GM23338 (cell line): ENCODE measurements at regions not wholly inside any gene's neighbourhood (a gene's known extent, or its start where the extent isn't known, plus 50 kb on each side); places are given as distances from the start of the nearest gene placed in this dataset.

Source experiments
- ATAC-seq: fragments of 200-7000 bp; cut with Tn5 transposase; 3 replicates; pipeline ENCODE4 v1.9.1; 2020
- DNase-seq: peaks from one replicate; pipeline ENCODE4 v3.0.0-alpha.2; 2015; ENCODE audit warnings: low spot score
- H2AFZ ChIP-seq: fragments of 200-600 bp; sonication (generic); 2 replicates; pipeline ENCODE4 v1.8.0; 2016; ENCODE audit warnings: antibody characterized with exemption, mild to moderate bottlenecking, moderate library complexity
- H3F3A ChIP-seq: fragments of 200-600 bp; sonication (generic); replicated peaks from 2 replicates; pipeline ENCODE4 v1.8.0; 2017; ENCODE audit warnings: antibody characterized with exemption, mixed run types, low read depth
- H3K27ac ChIP-seq: fragments of 200-600 bp; sonication (generic); 2 replicates; pipeline ENCODE4 v1.6.1; 2016; ENCODE audit warnings: low read depth
- H3K27me3 ChIP-seq: fragments of 200-600 bp; sonication (generic); 2 replicates; pipeline ENCODE4 v1.8.0; 2016; ENCODE audit warnings: mild to moderate bottlenecking, mixed run types, moderate library complexity; ENCODE audit not compliant: insufficient read depth
- H3K36me3 ChIP-seq: fragments of 200-600 bp; sonication (generic); 2 replicates; pipeline ENCODE4 v1.8.0; 2016; ENCODE audit warnings: mild to moderate bottlenecking; ENCODE audit not compliant: insufficient read depth
- H3K4me1 ChIP-seq: fragments of 200-600 bp; sonication (generic); 2 replicates; pipeline ENCODE4 v1.8.0; 2016; ENCODE audit warnings: mild to moderate bottlenecking, moderate library complexity; ENCODE audit not compliant: insufficient read depth
- H3K4me2 ChIP-seq: fragments of 200-600 bp; sonication (generic); 2 replicates; pipeline ENCODE4 v1.7.1; 2017; ENCODE audit warnings: mixed run types
- H3K4me3 ChIP-seq: fragments of 200-600 bp; sonication (generic); 2 replicates; pipeline ENCODE4 v1.6.1; 2016; ENCODE audit warnings: mixed run types
- H3K79me2 ChIP-seq: fragments of 200-600 bp; sonication (generic); replicated peaks from 2 replicates; pipeline ENCODE4 v1.8.0; 2017; ENCODE audit warnings: mild to moderate bottlenecking; ENCODE audit not compliant: insufficient read depth
- H3K9me2 ChIP-seq: fragments of 200-600 bp; sonication (generic); 2 replicates; pipeline ENCODE4 v1.8.0; 2017; ENCODE audit not compliant: insufficient read depth
- H4K20me1 ChIP-seq: fragments of 200-600 bp; sonication (generic); replicated peaks from 2 replicates; pipeline ENCODE4 v1.8.0; 2017; ENCODE audit warnings: mild to moderate bottlenecking; ENCODE audit not compliant: insufficient read depth
- H3K27ac Mint-ChIP-seq: 2 replicates; pipeline ENCODE4 v1.8.0; 2020; ENCODE audit warnings: inconsistent platforms, mild to moderate bottlenecking, moderate library complexity, mixed read lengths
- H3K27me3 Mint-ChIP-seq: 3 replicates; pipeline ENCODE4 v1.8.0; 2022; ENCODE audit warnings: low read depth, mild to moderate bottlenecking, moderate library complexity, mixed read lengths, inconsistent platforms; ENCODE audit not compliant: insufficient read depth, poor library complexity
- H3K36me3 Mint-ChIP-seq: 3 replicates; pipeline ENCODE4 v1.8.0; 2021; ENCODE audit warnings: low read depth, mild to moderate bottlenecking, inconsistent platforms, moderate library complexity, mixed read lengths
- H3K4me1 Mint-ChIP-seq: 3 replicates; pipeline ENCODE4 v1.8.0; 2020; ENCODE audit warnings: mild to moderate bottlenecking, inconsistent platforms, mixed read lengths
- H3K4me3 Mint-ChIP-seq: 3 replicates; pipeline ENCODE4 v1.8.0; 2021; ENCODE audit warnings: moderate library complexity, mild to moderate bottlenecking, inconsistent platforms, mixed read lengths
- H3K9me3 Mint-ChIP-seq: 3 replicates; pipeline ENCODE4 v1.8.0; 2020; ENCODE audit warnings: moderate library complexity, mild to moderate bottlenecking, inconsistent platforms, mixed read lengths
- CREB1 ChIP-seq: fragments of 250-450 bp; sonication (Bioruptor Pico); IDR thresholded peaks from 2 replicates; pipeline ENCODE4 v1.5.0; 2020; ENCODE audit warnings: low read depth, mild to moderate bottlenecking, moderate library complexity
- EZH2 ChIP-seq: fragments of 200-600 bp; sonication (generic); IDR thresholded peaks from one replicate; pipeline ENCODE4 v1.8.0; 2017; ENCODE audit warnings: antibody characterized with exemption, mild to moderate bottlenecking, low read depth; ENCODE audit not compliant: unreplicated experiment
- EZH2phosphoT487 ChIP-seq: fragments of 200-600 bp; sonication (generic); IDR thresholded peaks from one replicate; pipeline ENCODE4 v1.8.1; 2018; ENCODE audit warnings: antibody characterized with exemption; ENCODE audit not compliant: unreplicated experiment
- JUNB ChIP-seq: IDR thresholded peaks from one replicate; pipeline ENCODE4 v1.6.1; 2016; ENCODE audit warnings: antibody characterized with exemption; ENCODE audit not compliant: unreplicated experiment
- NANOG ChIP-seq: IDR thresholded peaks from 2 replicates; pipeline ENCODE4 v1.6.1; 2016; ENCODE audit warnings: antibody characterized with exemption, borderline replicate concordance
- POLR2AphosphoS5 ChIP-seq: IDR thresholded peaks from 2 replicates; pipeline ENCODE4 v1.6.1; 2016; ENCODE audit warnings: antibody characterized with exemption, low read depth
- REST ChIP-seq: IDR thresholded peaks from one replicate; pipeline ENCODE4 v1.6.1; 2018; ENCODE audit warnings: antibody characterized with exemption; ENCODE audit not compliant: unreplicated experiment
- ZNF114 ChIP-seq: fragments of 250-450 bp; sonication (Bioruptor Pico); IDR thresholded peaks from 2 replicates; pipeline ENCODE4 v1.5.0; 2020; ENCODE audit warnings: mild to moderate bottlenecking, moderate library complexity
- ZNF331 ChIP-seq: fragments of 250-450 bp; sonication (Bioruptor Pico); IDR thresholded peaks from 2 replicates; pipeline ENCODE4 v1.5.0; 2020; ENCODE audit warnings: low read depth, mild to moderate bottlenecking, moderate library complexity
- ZNF462 ChIP-seq: fragments of 250-450 bp; sonication (Bioruptor Pico); IDR thresholded peaks from 2 replicates; pipeline ENCODE4 v1.5.0; 2020; ENCODE audit warnings: mild to moderate bottlenecking, moderate library complexity

- Mint-ChIP-seq H3K27me3 (peaks cover 7% of the 10 kb centered on the region), H3K27ac (no peak overlapping the region), H3K36me3 (no peaks in the 10 kb centered on the region), H3K9me3 (no peaks in the 10 kb centered on the region; the same call in 2 of the 3 replicates), H3K4me3 (no peak overlapping the region), H3K4me1 (peaks cover 28% of the 10 kb centered on the region)
- no peak overlapping the region for H3K4me3 ChIP-seq
- H3K27ac ChIP-seq, result no peak overlapping the region
- 0 out of 2 replicates have a peak, but pooled peaks cover 10% of the 10 kb centered on the region for H3K9me2 ChIP-seq
- no peaks in the 10 kb centered on the region for H3K36me3 ChIP-seq
- H3F3A ChIP-seq, result no peaks in the 10 kb centered on the region
- H4K20me1 ChIP-seq, result no peaks in the 10 kb centered on the region
- no peak overlapping the region for H2AFZ ChIP-seq
- no peaks in the 10 kb centered on the region for H3K27me3 ChIP-seq
- no peak for ATAC-seq
- H3K4me1 ChIP-seq, result peaks cover 7% of the 10 kb centered on the region; the same call in 1 of the 2 replicates
- no peak overlapping the region for H3K4me2 ChIP-seq
- TF ChIP-seq EZH2phosphoT487 (no peak), JUNB (no peak), EZH2 (no peak), POLR2AphosphoS5 (no peak), CREB1 (CRISPR knock-in tag) (no peak), ZNF114 (no peak), ZNF462 (CRISPR knock-in tag) (no peak), REST (no peak), ZNF331 (CRISPR knock-in tag) (no peak), NANOG (no peak)
- no peaks in the 10 kb centered on the region for H3K79me2 ChIP-seq
- DNase-seq, result no peak
Measured at GRCh38 chr10:29838539-29838938, 203.8 kb upstream of the SVIL start.
